Fibroblast of the aortic adventitia (primary cell): ENCODE measurements at regions not wholly inside any gene's neighbourhood (a gene's known extent, or its start where the extent isn't known, plus 50 kb on each side); places are given as distances from the start of the nearest gene placed in this dataset.

Experiments used
- DNase-seq: peaks from one replicate; pipeline ENCODE4 v3.0.0-alpha.2; 2010; ENCODE audit warnings: low read depth
- H3K4me3 ChIP-seq: 2 replicates; pipeline ENCODE4 v1.5.1; 2011; ENCODE audit warnings: low read depth, mild to moderate bottlenecking, control low read depth, low read length, moderate library complexity
- TF ChIP-seq, protein P1 (sequence below): IDR thresholded peaks from 2 replicates; pipeline ENCODE4 v1.5.1; 2011; ENCODE audit warnings: mild to moderate bottlenecking, low read length, control low read depth, inconsistent platforms; ENCODE audit not compliant: insufficient read depth

DNA sequence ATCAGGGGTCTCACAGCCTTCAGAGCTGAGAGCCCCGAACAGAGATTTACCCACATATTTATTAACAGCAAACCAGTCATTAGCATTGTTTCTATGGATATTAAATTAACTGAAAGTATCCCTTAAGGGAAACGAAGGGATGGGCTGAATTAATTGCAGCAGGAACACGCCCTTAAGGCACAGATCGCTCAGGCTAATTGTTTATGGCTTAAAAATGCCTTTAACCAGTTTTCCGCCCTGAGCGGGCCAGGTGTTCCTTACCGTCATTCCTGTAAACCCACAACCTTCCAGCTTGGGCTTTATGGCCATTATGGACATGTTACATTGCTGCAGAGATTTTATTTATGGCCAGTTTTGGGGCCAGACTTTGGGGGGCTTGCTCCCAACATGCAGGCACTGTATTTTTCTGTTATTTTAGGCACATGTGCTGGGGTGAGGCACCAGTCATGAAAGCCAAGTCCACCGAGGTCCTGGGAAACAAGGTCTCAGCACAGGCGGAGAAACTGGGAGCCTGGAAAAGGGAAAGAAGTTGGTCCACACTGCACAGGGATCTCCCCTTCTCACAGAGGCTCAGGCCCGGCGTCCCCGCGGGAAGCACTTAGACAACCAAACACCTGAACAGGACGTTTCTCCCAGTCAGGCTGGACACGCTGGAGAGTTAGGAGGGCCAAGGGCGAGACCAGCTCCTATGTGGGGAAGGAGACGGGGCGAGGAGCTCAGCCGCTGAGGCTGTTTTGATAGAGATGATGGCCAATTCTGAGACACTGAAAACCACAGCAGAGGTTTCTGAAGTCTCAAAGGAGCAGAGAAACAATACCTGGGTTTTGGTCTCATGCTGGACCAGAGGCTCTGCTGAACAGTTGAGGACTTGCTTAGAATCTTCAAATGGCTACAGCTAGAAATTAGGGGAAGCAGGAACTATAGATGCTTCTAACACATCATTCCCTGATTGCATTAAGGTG, 86.7 kb downstream of the TMEM18 start:
- no peak overlapping the region for H3K4me3 ChIP-seq
- DNase-seq, result no peak
- TF ChIP-seq, protein P1, sequence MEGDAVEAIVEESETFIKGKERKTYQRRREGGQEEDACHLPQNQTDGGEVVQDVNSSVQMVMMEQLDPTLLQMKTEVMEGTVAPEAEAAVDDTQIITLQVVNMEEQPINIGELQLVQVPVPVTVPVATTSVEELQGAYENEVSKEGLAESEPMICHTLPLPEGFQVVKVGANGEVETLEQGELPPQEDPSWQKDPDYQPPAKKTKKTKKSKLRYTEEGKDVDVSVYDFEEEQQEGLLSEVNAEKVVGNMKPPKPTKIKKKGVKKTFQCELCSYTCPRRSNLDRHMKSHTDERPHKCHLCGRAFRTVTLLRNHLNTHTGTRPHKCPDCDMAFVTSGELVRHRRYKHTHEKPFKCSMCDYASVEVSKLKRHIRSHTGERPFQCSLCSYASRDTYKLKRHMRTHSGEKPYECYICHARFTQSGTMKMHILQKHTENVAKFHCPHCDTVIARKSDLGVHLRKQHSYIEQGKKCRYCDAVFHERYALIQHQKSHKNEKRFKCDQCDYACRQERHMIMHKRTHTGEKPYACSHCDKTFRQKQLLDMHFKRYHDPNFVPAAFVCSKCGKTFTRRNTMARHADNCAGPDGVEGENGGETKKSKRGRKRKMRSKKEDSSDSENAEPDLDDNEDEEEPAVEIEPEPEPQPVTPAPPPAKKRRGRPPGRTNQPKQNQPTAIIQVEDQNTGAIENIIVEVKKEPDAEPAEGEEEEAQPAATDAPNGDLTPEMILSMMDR, result no peak

DNA sequence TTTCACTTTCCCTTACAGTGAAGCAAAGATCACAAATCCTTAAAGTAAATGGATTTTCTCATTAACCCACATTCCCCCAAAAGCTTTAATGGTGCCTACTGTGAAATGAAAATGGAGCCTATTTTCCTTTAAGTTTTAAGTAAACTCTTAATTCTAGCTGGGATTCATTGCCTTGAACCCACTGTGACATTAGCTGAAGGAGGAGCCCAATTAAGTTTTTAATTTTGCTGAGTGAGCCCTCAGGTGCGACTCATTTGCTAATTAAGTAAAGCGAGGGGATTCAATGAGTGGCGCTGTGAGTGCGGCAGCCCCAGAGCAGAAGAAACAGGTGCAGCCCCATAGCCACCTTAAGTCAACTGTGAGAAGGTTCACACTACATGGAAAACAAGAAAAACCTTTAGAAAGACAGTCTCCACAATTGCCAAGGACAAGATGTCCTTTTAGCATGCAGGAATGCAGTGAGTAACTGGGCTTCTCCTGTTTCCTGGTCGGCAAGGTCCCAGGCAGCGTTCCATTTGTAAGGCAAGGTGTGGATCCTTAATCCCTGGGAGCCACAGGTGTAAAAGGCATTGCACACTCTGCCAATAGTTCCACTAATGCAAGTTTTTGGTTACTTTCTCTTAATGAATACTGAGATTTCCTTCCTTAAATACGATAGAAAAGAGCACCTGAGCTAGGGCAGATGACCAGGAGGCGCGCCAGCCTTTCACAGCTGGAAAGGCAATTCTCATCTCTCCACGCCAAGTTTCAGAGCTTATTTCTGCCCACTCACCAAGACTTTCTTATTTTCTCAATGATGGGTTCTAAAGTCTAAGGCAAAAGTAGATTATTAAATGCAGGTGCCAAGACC, 87.7 kb downstream of the TMEM18 start:
- TF ChIP-seq, protein P1, result no peak
- DNase-seq, result no peak
- no peak overlapping the region for H3K4me3 ChIP-seq

DNA sequence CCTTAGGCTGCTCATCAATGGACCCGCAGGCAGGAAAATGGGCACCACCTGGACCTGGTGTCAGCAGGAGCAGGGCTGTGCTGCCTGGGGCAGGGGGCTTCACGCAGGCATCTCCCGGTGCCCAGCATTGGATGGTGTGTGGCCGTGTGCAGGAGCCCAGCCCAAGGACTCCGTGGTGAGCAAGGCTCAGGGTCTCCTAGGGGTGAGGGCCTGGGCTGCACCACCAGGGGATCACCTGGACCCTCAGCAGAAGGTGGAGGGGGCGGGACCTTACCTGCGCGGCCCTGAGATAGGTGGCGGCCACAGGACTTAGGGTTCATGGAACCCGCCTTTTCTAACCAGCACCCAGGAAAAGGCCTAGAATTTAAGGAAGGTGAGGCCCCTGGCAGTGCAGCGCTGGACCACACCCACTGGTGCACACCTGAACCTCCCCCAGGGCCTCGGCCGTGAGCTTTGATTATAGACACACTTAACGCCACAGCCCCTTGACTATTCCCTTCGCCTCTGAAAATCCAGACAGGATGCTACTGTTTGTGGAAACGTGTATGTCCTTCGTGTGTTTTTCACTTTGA, 89.0 kb downstream of the TMEM18 start:
- no peak for DNase-seq
- no peak overlapping the region for H3K4me3 ChIP-seq
- TF ChIP-seq, protein P1, result no peak

DNA sequence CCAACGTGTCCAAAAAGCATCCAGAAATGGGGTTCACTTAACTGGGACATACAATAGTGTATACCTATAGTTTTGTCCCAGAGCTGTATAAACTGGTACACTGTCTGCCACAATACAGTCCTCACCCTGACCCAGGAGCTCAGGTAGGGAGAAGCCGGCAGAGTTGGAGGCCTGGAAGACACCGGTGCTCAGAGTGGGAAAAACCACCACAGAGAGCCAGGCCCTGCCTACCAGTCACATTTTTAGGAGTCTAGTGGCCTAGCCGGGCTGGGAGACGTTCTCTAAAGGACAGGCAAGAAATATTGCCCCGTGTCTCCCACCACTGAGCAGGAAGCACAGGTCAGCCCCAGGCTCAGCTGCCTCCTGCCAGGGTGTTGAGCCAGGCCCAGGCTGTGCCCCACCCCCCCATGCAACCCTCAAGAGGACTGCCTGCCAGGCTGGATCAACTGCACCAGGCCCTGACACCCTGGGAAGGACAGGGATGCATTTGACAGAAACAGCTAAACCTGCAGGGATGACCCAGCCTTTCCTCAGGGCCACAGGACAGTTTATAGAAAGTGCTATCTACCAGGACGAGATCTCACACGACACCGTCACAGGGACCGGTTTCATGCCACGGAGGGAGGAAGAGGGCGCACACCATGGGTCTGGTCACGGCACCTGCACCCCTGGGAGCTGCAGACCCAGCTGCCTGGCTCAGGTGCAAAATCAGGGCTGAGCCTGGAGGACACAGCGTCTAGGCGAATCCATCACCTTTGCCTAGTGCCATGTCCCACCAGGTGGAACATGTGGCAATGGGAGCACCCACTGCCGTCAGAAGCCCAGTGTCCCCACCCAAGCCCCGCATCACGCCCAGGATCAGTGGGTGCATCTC, 89.9 kb downstream of the TMEM18 start:
- no peak for DNase-seq
- TF ChIP-seq, protein P1, result no peak
- no peak overlapping the region for H3K4me3 ChIP-seq

DNA sequence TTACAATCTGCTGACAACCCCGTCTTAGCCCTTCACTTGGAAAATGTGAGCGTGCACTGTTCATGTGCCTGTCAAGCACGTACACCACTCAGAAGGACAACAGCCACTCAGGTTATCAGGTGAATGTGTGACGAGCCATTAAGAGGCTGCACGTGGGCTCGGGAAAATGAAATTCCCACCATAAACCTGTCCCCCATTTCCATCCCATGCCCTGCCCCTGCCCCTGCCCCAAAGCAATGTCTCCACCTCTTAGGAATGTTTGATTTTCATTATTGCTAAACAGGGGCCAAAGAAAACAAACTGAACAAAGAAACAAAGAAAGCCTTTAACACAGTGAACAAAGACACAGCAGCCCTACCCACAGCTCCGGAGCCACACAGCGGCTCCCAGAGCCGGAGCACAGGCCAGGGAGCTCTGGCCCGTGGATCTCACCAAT, 90.5 kb downstream of the TMEM18 start:
- TF ChIP-seq, protein P1, result no peak
- H3K4me3 ChIP-seq, result no peak overlapping the region
- DNase-seq, result no peak
